ENCODE measurements at regions not wholly inside any gene's neighbourhood (a gene's known extent, or its start where the extent isn't known, plus 50 kb on each side); places are given as distances from the start of the nearest gene placed in this dataset.

GRCh38 chr20:22403022-22403631 is 181.2 kb downstream of the FOXA2 start:
- no peak for DNase-seq

- DNase-seq, result no peak
These were observed 181.8 kb downstream of the FOXA2 start for GRCh38 chr20:22402550-22402949.

GRCh38 chr20:22400440-22400839 is 183.9 kb downstream of the FOXA2 start:
- no peak for DNase-seq

GRCh38 chr20:22394583-22394982 is 189.8 kb downstream of the FOXA2 start:
- no peak for DNase-seq

GRCh38 chr20:22390543-22390903 is 193.8 kb downstream of the FOXA2 start:
- no peak for DNase-seq

- no peak for DNase-seq
These were observed 194.4 kb downstream of the FOXA2 start for GRCh38 chr20:22389836-22390542.

GRCh38 chr20:22387452-22387851 is 196.9 kb downstream of the FOXA2 start:
- no peak for DNase-seq

GRCh38 chr20:22386306-22386623 is 198.1 kb downstream of the FOXA2 start:
- no peak for DNase-seq

- DNase-seq, result no peak
These were observed 198.6 kb downstream of the FOXA2 start for GRCh38 chr20:22385602-22386305.

GRCh38 chr20:22384978-22385377 is 199.4 kb downstream of the FOXA2 start:
- no peak for DNase-seq

- DNase-seq, result no peak
These were observed 201.2 kb downstream of the FOXA2 start for GRCh38 chr20:22383156-22383555.

GRCh38 chr20:22382742-22383141 is 201.6 kb downstream of the FOXA2 start:
- no peak for DNase-seq

GRCh38 chr20:22381812-22382416 is 202.5 kb downstream of the FOXA2 start:
- DNase-seq, result no peak

- no peak for DNase-seq
These were observed 204.9 kb downstream of the FOXA2 start for GRCh38 chr20:22379472-22379871.

GRCh38 chr20:22374678-22375590 is 209.4 kb downstream of the FOXA2 start:
- no peak for DNase-seq

GRCh38 chr20:22374066-22374465 is 210.3 kb downstream of the FOXA2 start:
- DNase-seq, result no peak

- no peak for DNase-seq
These were observed 211.0 kb downstream of the FOXA2 start for GRCh38 chr20:22373164-22373895.

- DNase-seq, result no peak
These were observed 212.5 kb downstream of the FOXA2 start for GRCh38 chr20:22371843-22372242.

GRCh38 chr20:22370137-22370536 is 214.2 kb downstream of the FOXA2 start:
- DNase-seq, result no peak

GRCh38 chr20:22369100-22369499 is 215.3 kb downstream of the FOXA2 start:
- DNase-seq, result no peak

- no peak for DNase-seq
These were observed 216.1 kb downstream of the FOXA2 start for GRCh38 chr20:22368235-22368634.

GRCh38 chr20:22366631-22367030 is 217.7 kb downstream of the FOXA2 start:
- no peak for DNase-seq
